GM19463 (cell line): ENCODE measurements at regions not wholly inside any gene's neighbourhood (a gene's known extent, or its start where the extent isn't known, plus 50 kb on each side); places are given as distances from the start of the nearest gene placed in this dataset.
"Not testable (repeated sequence)": the region's sequence is repeated elsewhere in the genome, so short reads cannot be mapped to it uniquely, and the experiment has no call there.

Source experiments
- ATAC-seq: cut with Tn5 transposase; IDR thresholded peaks from one replicate; pipeline ENCODE4 v1.9.1; 2021; ENCODE audit warnings: mild to moderate bottlenecking, moderate library complexity; ENCODE audit not compliant: unreplicated experiment

- no peak for ATAC-seq
These were observed 149.3 kb upstream of the FOXQ1 start for GRCh38 chr6:1162367-1163275.

- not testable (repeated sequence) for ATAC-seq
These were observed 155.5 kb upstream of the FOXQ1 start for GRCh38 chr6:1156411-1156810.

- no peak for ATAC-seq
These were observed 158.1 kb upstream of the FOXQ1 start for GRCh38 chr6:1153696-1154245.

- ATAC-seq, result no peak
These were observed 165.4 kb upstream of the FOXQ1 start for GRCh38 chr6:1146500-1146899.

- no peak for ATAC-seq
These were observed 166.1 kb upstream of the FOXQ1 start for GRCh38 chr6:1145768-1146218.

GRCh38 chr6:1144842-1145767 is 166.8 kb upstream of the FOXQ1 start:
- no peak for ATAC-seq

- no peak for ATAC-seq
These were observed 168.2 kb upstream of the FOXQ1 start for GRCh38 chr6:1143655-1144054.

- no peak for ATAC-seq
These were observed 172.6 kb upstream of the FOXQ1 start for GRCh38 chr6:1139155-1139890.

- ATAC-seq, result no peak
These were observed 174.0 kb upstream of the FOXQ1 start for GRCh38 chr6:1137849-1138248.

GRCh38 chr6:1136827-1137226 is 175.1 kb upstream of the FOXQ1 start:
- no peak for ATAC-seq

- ATAC-seq, result no peak
These were observed 175.5 kb upstream of the FOXQ1 start for GRCh38 chr6:1136415-1136774.

GRCh38 chr6:1135726-1136414 is 176.0 kb upstream of the FOXQ1 start:
- no peak for ATAC-seq

- ATAC-seq, result no peak
These were observed 180.4 kb upstream of the FOXQ1 start for GRCh38 chr6:1131285-1132079.

- ATAC-seq, result no peak
These were observed 181.2 kb upstream of the FOXQ1 start for GRCh38 chr6:1130709-1131108.

- no peak for ATAC-seq
These were observed 182.8 kb upstream of the FOXQ1 start for GRCh38 chr6:1129131-1129530.

GRCh38 chr6:1127597-1128288 is 184.2 kb upstream of the FOXQ1 start:
- no peak for ATAC-seq

GRCh38 chr6:1127129-1127528 is 184.8 kb upstream of the FOXQ1 start:
- ATAC-seq, result no peak

GRCh38 chr6:1126036-1126435 is 185.9 kb upstream of the FOXQ1 start:
- no peak for ATAC-seq

- ATAC-seq, result no peak
These were observed 186.6 kb upstream of the FOXQ1 start for GRCh38 chr6:1125297-1125696.
